ENCODE measurements at regions not wholly inside any gene's neighbourhood (a gene's known extent, or its start where the extent isn't known, plus 50 kb on each side); places are given as distances from the start of the nearest gene placed in this dataset.
"Not testable (repeated sequence)": the region's sequence is repeated elsewhere in the genome, so short reads cannot be mapped to it uniquely, and the experiment has no call there.

DNA sequence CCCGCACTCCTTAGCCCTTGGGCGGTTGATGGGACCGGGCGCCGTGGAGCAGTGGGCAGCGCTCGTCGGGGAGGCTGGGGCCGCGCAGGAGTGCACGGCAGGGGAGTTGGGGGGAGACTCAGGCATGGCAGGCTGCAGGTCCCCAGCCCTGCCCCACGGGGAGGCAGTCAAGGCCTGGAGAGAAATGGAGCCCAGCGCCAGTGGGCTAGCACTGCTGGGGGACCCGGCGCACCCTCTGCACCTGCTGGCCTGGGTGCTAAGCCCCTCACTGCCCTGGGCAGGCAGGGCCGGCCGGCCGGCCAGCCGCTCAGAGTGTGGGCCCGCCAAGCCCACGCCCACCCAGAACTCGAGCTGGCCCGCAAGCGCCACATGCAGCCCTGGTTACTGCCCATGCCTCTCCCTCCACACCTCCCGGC lies 147.2 kb upstream of the PITRM1 start:
- FAIRE-seq: no peak
- H3K79me2 ChIP-seq (ENCODE audit: control insufficient read depth, insufficient read depth, low read length): no peaks in the 10 kb centered on the region
- H3K4me1 ChIP-seq (ENCODE audit: control insufficient read depth, extremely low read depth, insufficient read depth, low read length): no peaks in the 10 kb centered on the region
- TF ChIP-seq JUN (IDR thresholded peaks at IDR 0.05; ENCODE audit: borderline replicate concordance, insufficient read depth, insufficient read length, low read depth) (no peak), POLR2A (IDR thresholded peaks at IDR 0.05; ENCODE audit: low read depth, low read length) (no peak), POLR2AphosphoS5 (IDR thresholded peaks at IDR 0.05; ENCODE audit: insufficient read depth, low read depth, low read length) (no peak), FOS (IDR thresholded peaks at IDR 0.05; ENCODE audit: borderline replicate concordance, insufficient read depth, low read length) (no peak), GATA2 (IDR thresholded peaks at IDR 0.05; ENCODE audit: insufficient read depth, insufficient read length, low read depth, low read length) (no peak), MYC (IDR thresholded peaks at IDR 0.05; ENCODE audit: low read depth, low read length) (no peak), EZH2 (IDR thresholded peaks at IDR 0.05; ENCODE audit: borderline replicate concordance, low read depth, low read length, severe bottlenecking) (no peak)
- TF ChIP-seq, protein P1, sequence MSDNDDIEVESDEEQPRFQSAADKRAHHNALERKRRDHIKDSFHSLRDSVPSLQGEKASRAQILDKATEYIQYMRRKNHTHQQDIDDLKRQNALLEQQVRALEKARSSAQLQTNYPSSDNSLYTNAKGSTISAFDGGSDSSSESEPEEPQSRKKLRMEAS (IDR thresholded peaks at IDR 0.05; ENCODE audit: insufficient read depth, insufficient read length): no peak
- TF ChIP-seq, protein P2, sequence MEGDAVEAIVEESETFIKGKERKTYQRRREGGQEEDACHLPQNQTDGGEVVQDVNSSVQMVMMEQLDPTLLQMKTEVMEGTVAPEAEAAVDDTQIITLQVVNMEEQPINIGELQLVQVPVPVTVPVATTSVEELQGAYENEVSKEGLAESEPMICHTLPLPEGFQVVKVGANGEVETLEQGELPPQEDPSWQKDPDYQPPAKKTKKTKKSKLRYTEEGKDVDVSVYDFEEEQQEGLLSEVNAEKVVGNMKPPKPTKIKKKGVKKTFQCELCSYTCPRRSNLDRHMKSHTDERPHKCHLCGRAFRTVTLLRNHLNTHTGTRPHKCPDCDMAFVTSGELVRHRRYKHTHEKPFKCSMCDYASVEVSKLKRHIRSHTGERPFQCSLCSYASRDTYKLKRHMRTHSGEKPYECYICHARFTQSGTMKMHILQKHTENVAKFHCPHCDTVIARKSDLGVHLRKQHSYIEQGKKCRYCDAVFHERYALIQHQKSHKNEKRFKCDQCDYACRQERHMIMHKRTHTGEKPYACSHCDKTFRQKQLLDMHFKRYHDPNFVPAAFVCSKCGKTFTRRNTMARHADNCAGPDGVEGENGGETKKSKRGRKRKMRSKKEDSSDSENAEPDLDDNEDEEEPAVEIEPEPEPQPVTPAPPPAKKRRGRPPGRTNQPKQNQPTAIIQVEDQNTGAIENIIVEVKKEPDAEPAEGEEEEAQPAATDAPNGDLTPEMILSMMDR (IDR thresholded peaks at IDR 0.05; ENCODE audit: extremely low read depth in 1 of 2, insufficient read depth in 1 of 2, low read depth in 1 of 2, low read length in 2 of 2): no peak
- ChIA-PET CTCF (no interaction called here), POLR2A (no interaction called here)
- intact Hi-C loops (cut with micrococcal nuclease) (no loop called here), dilution Hi-C loops (cut with MboI; ENCODE audit: extremely low pct_ligation_motif_present, low sequenced_read_pairs) (no loop called here)
- H3K9me1 ChIP-seq (replicated peaks; ENCODE audit: control insufficient read depth, extremely low read depth, insufficient read depth, low read length): no peaks in the 10 kb centered on the region
- no peak overlapping the region for H3K27ac ChIP-seq (ENCODE audit: insufficient read depth, low read depth, low read length)
- no peaks in the 10 kb centered on the region for H3K27me3 ChIP-seq (ENCODE audit: control insufficient read depth in 2 of 2, insufficient read depth in 2 of 2, low read length in 2 of 2)
- no TSS peak for BruUV-seq (replicated peaks)
- H3K4me3 ChIP-seq (replicated peaks in 1 of 3; ENCODE audit: insufficient read depth in 1 of 3, low read depth in 1 of 3, low read length in 3 of 3): no peak overlapping the region
- no peak overlapping the region for H2AFZ ChIP-seq (ENCODE audit: low read depth, low read length)
- no peak overlapping the region for H3K9ac ChIP-seq (replicated peaks; ENCODE audit: extremely low read depth, insufficient read depth, low read length)
- H3K9me3 ChIP-seq (replicated peaks; ENCODE audit: control insufficient read depth, insufficient read depth, low read length): no peaks in the 10 kb centered on the region
- no peak for DNase-seq (ENCODE audit: low read depth, low spot score)
- H4K20me1 ChIP-seq (replicated peaks; ENCODE audit: control insufficient read depth, extremely low read depth, insufficient read depth, low read length): no peaks in the 10 kb centered on the region
- no peaks in the 10 kb centered on the region for H3K36me3 ChIP-seq (ENCODE audit: control insufficient read depth in 2 of 2, extremely low read depth in 1 of 2, insufficient read depth in 2 of 2, low read length in 2 of 2)
- no peak overlapping the region for H3K4me2 ChIP-seq (ENCODE audit: insufficient read depth, low read length)

DNA sequence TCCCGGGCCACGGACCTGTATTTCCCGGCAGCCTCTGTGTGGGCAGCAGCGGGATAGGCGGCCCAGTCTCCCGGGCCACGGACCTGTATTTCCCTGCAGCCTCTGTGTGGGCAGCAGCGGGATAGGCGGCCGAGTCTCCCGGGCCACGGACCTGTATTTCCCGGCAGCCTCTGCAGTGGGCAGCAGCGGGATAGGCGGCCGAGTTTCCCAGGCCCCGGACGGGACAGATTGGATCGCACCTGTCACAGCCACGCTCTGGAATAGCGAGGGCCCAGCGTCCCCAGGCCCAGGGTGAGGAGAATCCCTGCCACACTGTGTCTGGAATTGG lies 145.9 kb upstream of the PITRM1 start:
- H3K9me3 ChIP-seq (replicated peaks; ENCODE audit: control insufficient read depth, insufficient read depth, low read length); H3K4me2 ChIP-seq (ENCODE audit: insufficient read depth, low read length); H3K4me3 ChIP-seq (replicated peaks in 1 of 3; ENCODE audit: insufficient read depth in 1 of 3, low read depth in 1 of 3, low read length in 3 of 3); H3K9ac ChIP-seq (replicated peaks; ENCODE audit: extremely low read depth, insufficient read depth, low read length); FAIRE-seq; H3K27me3 ChIP-seq (ENCODE audit: control insufficient read depth in 2 of 2, insufficient read depth in 2 of 2, low read length in 2 of 2); H3K9me1 ChIP-seq (replicated peaks; ENCODE audit: control insufficient read depth, extremely low read depth, insufficient read depth, low read length); POLR2A ChIA-PET; H4K20me1 ChIP-seq (replicated peaks; ENCODE audit: control insufficient read depth, extremely low read depth, insufficient read depth, low read length); H3K79me2 ChIP-seq (ENCODE audit: control insufficient read depth, insufficient read depth, low read length); CTCF ChIA-PET; BruUV-seq (replicated peaks); H3K36me3 ChIP-seq (ENCODE audit: control insufficient read depth in 2 of 2, extremely low read depth in 1 of 2, insufficient read depth in 2 of 2, low read length in 2 of 2); DNase-seq (ENCODE audit: low read depth, low spot score); H3K27ac ChIP-seq (ENCODE audit: insufficient read depth, low read depth, low read length); H3K4me1 ChIP-seq (ENCODE audit: control insufficient read depth, extremely low read depth, insufficient read depth, low read length); intact Hi-C loops (cut with micrococcal nuclease); dilution Hi-C loops (cut with MboI; ENCODE audit: extremely low pct_ligation_motif_present, low sequenced_read_pairs); H2AFZ ChIP-seq (ENCODE audit: low read depth, low read length): not testable (repeated sequence)

DNA sequence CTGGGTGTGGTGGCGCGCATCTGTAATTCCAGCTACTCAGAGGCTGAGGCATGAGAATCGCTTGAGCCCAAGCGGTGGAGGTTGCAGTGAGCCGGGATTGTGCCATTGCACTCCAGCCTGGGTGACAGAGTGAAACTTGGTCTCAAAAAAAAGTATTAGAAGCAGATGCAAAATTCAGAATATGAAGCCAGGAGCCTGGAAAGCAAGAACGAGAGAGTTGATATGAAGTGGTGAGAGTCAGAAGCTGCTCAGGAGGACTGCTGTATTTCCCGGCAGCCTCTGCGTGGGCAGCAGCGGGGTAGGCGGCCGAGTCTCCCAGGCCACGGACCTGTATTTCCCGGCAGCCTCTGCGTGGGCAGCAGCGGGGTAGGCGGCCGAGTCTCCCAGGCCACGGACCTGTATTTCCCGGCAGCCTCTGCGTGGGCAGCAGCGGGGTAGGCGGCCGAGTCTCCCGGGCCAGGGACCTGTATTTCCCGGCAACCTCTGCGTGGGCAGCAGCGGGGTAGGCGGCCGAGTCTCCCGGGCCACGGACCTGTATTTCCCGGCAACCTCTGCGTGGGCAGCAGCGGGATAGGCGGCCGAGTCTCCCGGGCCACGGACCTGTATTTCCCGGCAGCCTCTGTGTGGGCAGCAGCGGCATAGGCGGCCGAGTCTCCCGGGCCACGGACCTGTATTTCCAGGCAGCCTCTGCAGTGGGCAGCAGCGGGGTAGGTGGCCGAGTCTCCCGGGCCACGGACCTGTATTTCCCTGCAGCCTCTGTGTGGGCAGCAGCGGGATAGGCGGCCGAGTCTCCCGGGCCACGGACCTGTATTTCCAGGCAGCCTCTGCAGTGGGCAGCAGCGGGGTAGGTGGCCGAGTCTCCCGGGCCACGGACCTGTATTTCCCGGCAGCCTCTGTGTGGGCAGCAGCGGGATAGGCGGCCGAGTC lies 145.2 kb upstream of the PITRM1 start:
- BruUV-seq (replicated peaks); intact Hi-C loops (cut with micrococcal nuclease); CTCF ChIA-PET; H3K4me3 ChIP-seq (replicated peaks in 1 of 3; ENCODE audit: insufficient read depth in 1 of 3, low read depth in 1 of 3, low read length in 3 of 3); H3K9me1 ChIP-seq (replicated peaks; ENCODE audit: control insufficient read depth, extremely low read depth, insufficient read depth, low read length); H3K27ac ChIP-seq (ENCODE audit: insufficient read depth, low read depth, low read length); H4K20me1 ChIP-seq (replicated peaks; ENCODE audit: control insufficient read depth, extremely low read depth, insufficient read depth, low read length); H2AFZ ChIP-seq (ENCODE audit: low read depth, low read length); H3K9me3 ChIP-seq (replicated peaks; ENCODE audit: control insufficient read depth, insufficient read depth, low read length); H3K36me3 ChIP-seq (ENCODE audit: control insufficient read depth in 2 of 2, extremely low read depth in 1 of 2, insufficient read depth in 2 of 2, low read length in 2 of 2); H3K79me2 ChIP-seq (ENCODE audit: control insufficient read depth, insufficient read depth, low read length); H3K4me2 ChIP-seq (ENCODE audit: insufficient read depth, low read length); DNase-seq (ENCODE audit: low read depth, low spot score); dilution Hi-C loops (cut with MboI; ENCODE audit: extremely low pct_ligation_motif_present, low sequenced_read_pairs); FAIRE-seq; POLR2A ChIA-PET; H3K9ac ChIP-seq (replicated peaks; ENCODE audit: extremely low read depth, insufficient read depth, low read length); H3K4me1 ChIP-seq (ENCODE audit: control insufficient read depth, extremely low read depth, insufficient read depth, low read length); H3K27me3 ChIP-seq (ENCODE audit: control insufficient read depth in 2 of 2, insufficient read depth in 2 of 2, low read length in 2 of 2): not testable (repeated sequence)
